Esophagus squamous epithelium (tissue), 5 donors: ENCODE measurements at regions not wholly inside any gene's neighbourhood (a gene's known extent, or its start where the extent isn't known, plus 50 kb on each side); places are given as distances from the start of the nearest gene placed in this dataset.

ENCODE experiments used
- DNase-seq: peaks from one replicate; lab custom pipeline; 2025; lab: John Stamatoyannopoulos, UW
- H3K27ac ChIP-seq, 4 donors: fragments of 200-600 bp; sonication (generic); one replicate each; pipeline ENCODE4 v1.5.1; 2016 to 2019; ENCODE audit warnings: mild to moderate bottlenecking in 1 of 4
- H3K27me3 ChIP-seq, 4 donors: fragments of 200-600 bp; sonication (generic); 1 replicate in 3 of 4; 2 replicates in 1 of 4; pipeline versions ENCODE4 v1.5.1 to v1.6.0; 2017 to 2021; ENCODE audit warnings: antibody characterized with exemption in 1 of 4
- H3K36me3 ChIP-seq, 3 donors: fragments of 200-600 bp; sonication (generic); one replicate each; pipeline ENCODE4 v1.5.1; 2016 to 2019
- H3K4me1 ChIP-seq, 3 donors: fragments of 200-600 bp; sonication (generic); one replicate each; pipeline ENCODE4 v1.5.1; 2017 to 2019
- H3K4me3 ChIP-seq, 4 donors: fragments of 200-600 bp; sonication (generic); 1 replicate in 3 of 4; 2 replicates in 1 of 4; pipeline ENCODE4 v1.5.1; 2016 to 2019; ENCODE audit warnings: mild to moderate bottlenecking in 2 of 4, moderate library complexity in 1 of 4
- H3K9me3 ChIP-seq, 3 donors: fragments of 200-600 bp; sonication (generic); one replicate each; pipeline ENCODE4 v1.5.1; 2016 to 2019
- CTCF ChIP-seq, 6 experiments: fragments of 450-650 bp in 4 of 6; fragments of 200-600 bp in 2 of 6; sonication (generic) in 2 of 6; IDR thresholded peaks; one replicate each; pipeline ENCODE4 v1.5.1; 2016 to 2019; ENCODE audit warnings: antibody characterized with exemption in 6 of 6, mild to moderate bottlenecking in 4 of 6, moderate library complexity in 4 of 6
- POLR2A ChIP-seq, 4 donors: fragments of 450-650 bp; IDR thresholded peaks; one replicate each; pipeline ENCODE4 v1.6.1; 2017; ENCODE audit warnings: antibody characterized with exemption in 4 of 4, mild to moderate bottlenecking in 4 of 4, moderate library complexity in 3 of 4
- WGBS, 2 donors: methylation state at CpG; one replicate each; pipeline ENCODE4 v1.1.5; 2018; 5-methylcytosine and 5-hydroxymethylcytosine counted together
- intact Hi-C: fragments of 100-400 bp; cut with DNase I; formaldehyde crosslinking; loops from one replicate; pipeline ENCODE4 v1.15.0; 2022
- donor health status: DM: yes; HTN: yes; CAD: no.

GRCh38 chr4:188941524-188942119 is 802.4 kb downstream of the TRIML1 start:
- H3K27me3 ChIP-seq: no peaks in the 10 kb centered on the region
- H3K27ac ChIP-seq: no peak overlapping the region
- 11 to 19% methylated on average over 3 of the region's 3 CpGs for WGBS, 2 donors
- intact Hi-C loops: no loop called here
- no peaks in the 10 kb centered on the region for H3K4me1 ChIP-seq
- no peaks in the 10 kb centered on the region for H3K36me3 ChIP-seq
- H3K4me3 ChIP-seq: no peak overlapping the region
- no peaks in the 10 kb centered on the region for H3K9me3 ChIP-seq
- no peak for TF ChIP-seq POLR2A (IDR thresholded peaks at IDR 0.05)
- TF ChIP-seq CTCF (IDR thresholded peaks at IDR 0.05): no peak
- no peak for DNase-seq

- Histone ChIP-seq H3K4me1 (no peaks in the 10 kb centered on the region), H3K4me3 (no peak overlapping the region), H3K27me3 (no peaks in the 10 kb centered on the region), H3K36me3 (no peaks in the 10 kb centered on the region), H3K27ac (no peak overlapping the region), H3K9me3 (no peaks in the 10 kb centered on the region)
- intact Hi-C loops: no loop called here
- DNase-seq: no peak
- TF ChIP-seq POLR2A (IDR thresholded peaks at IDR 0.05) (no peak), CTCF (IDR thresholded peaks at IDR 0.05) (no peak)
- WGBS, 2 donors: 78 to 86% methylated on average over 3 of the region's 3 CpGs
Observed at GRCh38 chr4:188942606-188943005, 803.4 kb downstream of the TRIML1 start.

GRCh38 chr4:188949596-188949995 is 810.4 kb downstream of the TRIML1 start:
- TF ChIP-seq POLR2A (IDR thresholded peaks at IDR 0.05): no peak
- TF ChIP-seq CTCF (IDR thresholded peaks at IDR 0.05): no peak
- Histone ChIP-seq H3K36me3 (no peaks in the 10 kb centered on the region), H3K9me3 (no peaks in the 10 kb centered on the region), H3K4me3 (no peak overlapping the region), H3K27me3 (no peaks in the 10 kb centered on the region), H3K4me1 (no peaks in the 10 kb centered on the region), H3K27ac (no peak overlapping the region)
- 46 to 56% methylated on average over 4 of the region's 4 CpGs for WGBS, 2 donors
- intact Hi-C loops: no loop called here
- DNase-seq: no peak

- H3K27me3 ChIP-seq: no peaks in the 10 kb centered on the region
- no peaks in the 10 kb centered on the region for H3K36me3 ChIP-seq
- intact Hi-C loops: no loop called here
- H3K9me3 ChIP-seq: no peaks in the 10 kb centered on the region
- TF ChIP-seq POLR2A (IDR thresholded peaks at IDR 0.05): no peak
- no peak for TF ChIP-seq CTCF (IDR thresholded peaks at IDR 0.05)
- no peaks in the 10 kb centered on the region for H3K4me1 ChIP-seq
- DNase-seq: no peak
- no peak overlapping the region for H3K4me3 ChIP-seq
- H3K27ac ChIP-seq: no peak overlapping the region
- WGBS, 2 donors: 35 to 85% methylated on average over 2 of the region's 2 CpGs
Observed at GRCh38 chr4:188955066-188955465, 815.8 kb downstream of the TRIML1 start.

- Histone ChIP-seq H3K27ac (no peak overlapping the region), H3K27me3 (no peaks in the 10 kb centered on the region), H3K4me3 (no peak overlapping the region), H3K4me1 (no peaks in the 10 kb centered on the region), H3K9me3 (no peaks in the 10 kb centered on the region), H3K36me3 (no peaks in the 10 kb centered on the region)
- WGBS, 2 donors: 70 to 76% methylated on average over 4 of the region's 4 CpGs
- no peak for TF ChIP-seq POLR2A (IDR thresholded peaks at IDR 0.05)
- no peak for TF ChIP-seq CTCF (IDR thresholded peaks at IDR 0.05)
- DNase-seq: no peak
- intact Hi-C loops: no loop called here
Observed at GRCh38 chr4:188956566-188956965, 817.3 kb downstream of the TRIML1 start.
